M059J (cell line): ENCODE measurements at regions not wholly inside any gene's neighbourhood (a gene's known extent, or its start where the extent isn't known, plus 50 kb on each side); places are given as distances from the start of the nearest gene placed in this dataset.
"Not testable (repeated sequence)": the region's sequence is repeated elsewhere in the genome, so short reads cannot be mapped to it uniquely, and the experiment has no call there.

Experiments
- DNase-seq: peaks from one replicate; pipeline ENCODE4 v3.0.0-alpha.2; 2012; ENCODE audit warnings: low read depth

GRCh38 chr1:182331387-182331786 is 60.2 kb downstream of the GLUL start:
- no peak for DNase-seq

- peak; percentile 19 for DNase-seq
These were observed 61.3 kb downstream of the GLUL start for GRCh38 chr1:182330303-182330702.

GRCh38 chr1:182329471-182329870 is 62.1 kb downstream of the GLUL start:
- DNase-seq: no peak

GRCh38 chr1:182328591-182328990 is 63.0 kb downstream of the GLUL start:
- DNase-seq: no peak

- DNase-seq: no peak
These were observed 66.3 kb downstream of the GLUL start for GRCh38 chr1:182325339-182325738.

GRCh38 chr1:182321532-182321931 is 70.1 kb downstream of the GLUL start:
- DNase-seq: not testable (repeated sequence)

- DNase-seq: no peak
These were observed 73.9 kb downstream of the GLUL start for GRCh38 chr1:182317611-182318161.

GRCh38 chr1:182316454-182316853 is 75.1 kb downstream of the GLUL start:
- not testable (repeated sequence) for DNase-seq

GRCh38 chr1:182315167-182315556 is 76.4 kb downstream of the GLUL start:
- no peak for DNase-seq

- DNase-seq: no peak
These were observed 81.8 kb downstream of the GLUL start for GRCh38 chr1:182309631-182310351.

- no peak for DNase-seq
These were observed 82.8 kb downstream of the GLUL start for GRCh38 chr1:182308826-182309225.

GRCh38 chr1:182307486-182307885 is 84.1 kb downstream of the GLUL start:
- DNase-seq: not testable (repeated sequence)

- no peak for DNase-seq
These were observed 85.7 kb downstream of the GLUL start for GRCh38 chr1:182305861-182306260.

- DNase-seq: no peak
These were observed 87.0 kb downstream of the GLUL start for GRCh38 chr1:182304627-182305026.

GRCh38 chr1:182304218-182304617 is 87.4 kb downstream of the GLUL start:
- no peak for DNase-seq

GRCh38 chr1:182303778-182304177 is 87.8 kb downstream of the GLUL start:
- no peak for DNase-seq

GRCh38 chr1:182301467-182302198 is 90.0 kb downstream of the GLUL start:
- peak; percentile 14 for DNase-seq

- no peak for DNase-seq
These were observed 90.6 kb downstream of the GLUL start for GRCh38 chr1:182301026-182301436.

- DNase-seq: peak; percentile 50
These were observed 91.6 kb downstream of the GLUL start for GRCh38 chr1:182299728-182300616.

- DNase-seq: not testable (repeated sequence)
These were observed 92.4 kb downstream of the GLUL start for GRCh38 chr1:182299054-182299727.

GRCh38 chr1:182297335-182297734 is 94.3 kb downstream of the GLUL start:
- DNase-seq: peak; percentile 22
